ENCODE measurements at regions not wholly inside any gene's neighbourhood (a gene's known extent, or its start where the extent isn't known, plus 50 kb on each side); places are given as distances from the start of the nearest gene placed in this dataset.

- Histone ChIP-seq H3K79me2 (ENCODE audit: insufficient read depth, low read length) (no peaks in the 10 kb centered on the region), H3K27ac (ENCODE audit: extremely low read length, insufficient read depth, low read length) (no peak overlapping the region), H3K27me3 (ENCODE audit: control insufficient read depth in 1 of 2, insufficient read depth in 2 of 2, low read length in 2 of 2) (no peaks in the 10 kb centered on the region), H4K20me1 (ENCODE audit: insufficient read depth, low read length) (no peaks in the 10 kb centered on the region), H3K9me3 (ENCODE audit: low read length) (no peaks in the 10 kb centered on the region), H3K4me1 (ENCODE audit: insufficient read depth, low read length) (no peaks in the 10 kb centered on the region), H3K9ac (ENCODE audit: insufficient read depth, low read depth, low read length) (no peak overlapping the region), H2AFZ (ENCODE audit: low read length) (no peak overlapping the region), H3K4me2 (ENCODE audit: low read depth, low read length) (no peak overlapping the region), H3K4me3 (replicated peaks in 1 of 3; ENCODE audit: insufficient read depth in 1 of 3, low read depth in 2 of 3, low read length in 3 of 3) (no peak overlapping the region), H3K36me3 (replicated peaks in 1 of 2; ENCODE audit: control insufficient read depth in 1 of 2, insufficient read depth in 2 of 2, low read length in 2 of 2) (no peaks in the 10 kb centered on the region)
- FAIRE-seq, result no peak
- TF ChIP-seq TCF7L2 (IDR thresholded peaks at IDR 0.05; ENCODE audit: low read depth, low read length), result no peak
- peak; percentile 67 for TF ChIP-seq MAFF (IDR thresholded peaks at IDR 0.05; ENCODE audit: low read depth, low read length)
- peak; percentile 46 to 73; a peak in 3 of 4 replicates for TF ChIP-seq MAFK (conservative IDR thresholded peaks at IDR 0.05 in 1 of 2, IDR thresholded peaks at IDR 0.05 in 1 of 2; ENCODE audit: low read length in 2 of 2)
- ATAC-seq, result no peak
- WGBS (ENCODE audit: low lambda C conversion rate), result 0% methylated on average over 2 of the region's 2 CpGs
- no peak for DNase-seq (ENCODE audit: low spot score)
- intact Hi-C loops (cut with micrococcal nuclease; ENCODE audit: unreplicated experiment), result no loop called here
- POLR2A ChIA-PET, result no interaction called here
- CTCF ChIA-PET (ENCODE audit: low intra/inter-chr PET ratio, low total read pairs), result no interaction called here
- in situ Hi-C loops (cut with HindIII; ENCODE audit: extremely low pct_ligation_motif_present, low pct_unique_long_range_greater_than_20kb), result no loop called here
- no TSS peak for BruUV-seq (replicated peaks)
Observed at GRCh38 chr1:199087144-199087543, 448.3 kb downstream of the PTPRC start.

GRCh38 chr1:199089393-199090122, 450.7 kb downstream of the PTPRC start:
- Histone ChIP-seq H2AFZ (ENCODE audit: low read length) (no peak overlapping the region), H3K4me1 (ENCODE audit: insufficient read depth, low read length) (no peaks in the 10 kb centered on the region), H3K9ac (ENCODE audit: insufficient read depth, low read depth, low read length) (no peak overlapping the region), H3K4me2 (ENCODE audit: low read depth, low read length) (no peak overlapping the region), H3K27ac (ENCODE audit: extremely low read length, insufficient read depth, low read length) (no peak overlapping the region), H3K9me3 (ENCODE audit: low read length) (no peaks in the 10 kb centered on the region), H3K27me3 (ENCODE audit: control insufficient read depth in 1 of 2, insufficient read depth in 2 of 2, low read length in 2 of 2) (no peaks in the 10 kb centered on the region), H3K79me2 (ENCODE audit: insufficient read depth, low read length) (no peaks in the 10 kb centered on the region), H4K20me1 (ENCODE audit: insufficient read depth, low read length) (no peaks in the 10 kb centered on the region), H3K36me3 (replicated peaks in 1 of 2; ENCODE audit: control insufficient read depth in 1 of 2, insufficient read depth in 2 of 2, low read length in 2 of 2) (no peaks in the 10 kb centered on the region), H3K4me3 (replicated peaks in 1 of 3; ENCODE audit: insufficient read depth in 1 of 3, low read depth in 2 of 3, low read length in 3 of 3) (no peak overlapping the region)
- WGBS (ENCODE audit: low lambda C conversion rate), result 14% methylated on average over 3 of the region's 3 CpGs
- DNase-seq (ENCODE audit: low spot score) (no peak), FAIRE-seq (no peak), ATAC-seq (no peak)
- CTCF ChIA-PET (ENCODE audit: low intra/inter-chr PET ratio, low total read pairs), result no interaction called here
- intact Hi-C loops (cut with micrococcal nuclease; ENCODE audit: unreplicated experiment), result no loop called here
- POLR2A ChIA-PET, result no interaction called here
- in situ Hi-C loops (cut with HindIII; ENCODE audit: extremely low pct_ligation_motif_present, low pct_unique_long_range_greater_than_20kb), result no loop called here
- BruUV-seq (replicated peaks), result no TSS peak
- no peak for TF ChIP-seq MIER3 (CRISPR knock-in tag; IDR thresholded peaks at IDR 0.05; ENCODE audit: borderline replicate concordance)
- TF ChIP-seq REL (CRISPR knock-in tag; conservative IDR thresholded peaks at IDR 0.05), result no peak
- TF ChIP-seq SMARCE1 (IDR thresholded peaks at IDR 0.05; ENCODE audit: borderline replicate concordance), result no peak
- no peak for TF ChIP-seq ETV5 (CRISPR knock-in tag; IDR thresholded peaks at IDR 0.05; ENCODE audit: borderline replicate concordance)
- TF ChIP-seq ZBTB8A (CRISPR knock-in tag; IDR thresholded peaks at IDR 0.05; ENCODE audit: borderline replicate concordance, low read depth), result no peak
- TF ChIP-seq E2F5 (CRISPR knock-in tag; conservative IDR thresholded peaks at IDR 0.05), result no peak
- TF ChIP-seq, protein P1, sequence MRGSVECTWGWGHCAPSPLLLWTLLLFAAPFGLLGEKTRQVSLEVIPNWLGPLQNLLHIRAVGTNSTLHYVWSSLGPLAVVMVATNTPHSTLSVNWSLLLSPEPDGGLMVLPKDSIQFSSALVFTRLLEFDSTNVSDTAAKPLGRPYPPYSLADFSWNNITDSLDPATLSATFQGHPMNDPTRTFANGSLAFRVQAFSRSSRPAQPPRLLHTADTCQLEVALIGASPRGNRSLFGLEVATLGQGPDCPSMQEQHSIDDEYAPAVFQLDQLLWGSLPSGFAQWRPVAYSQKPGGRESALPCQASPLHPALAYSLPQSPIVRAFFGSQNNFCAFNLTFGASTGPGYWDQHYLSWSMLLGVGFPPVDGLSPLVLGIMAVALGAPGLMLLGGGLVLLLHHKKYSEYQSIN (CRISPR knock-in tag; IDR thresholded peaks at IDR 0.05; ENCODE audit: borderline replicate concordance), result no peak
- TF ChIP-seq, protein P2, sequence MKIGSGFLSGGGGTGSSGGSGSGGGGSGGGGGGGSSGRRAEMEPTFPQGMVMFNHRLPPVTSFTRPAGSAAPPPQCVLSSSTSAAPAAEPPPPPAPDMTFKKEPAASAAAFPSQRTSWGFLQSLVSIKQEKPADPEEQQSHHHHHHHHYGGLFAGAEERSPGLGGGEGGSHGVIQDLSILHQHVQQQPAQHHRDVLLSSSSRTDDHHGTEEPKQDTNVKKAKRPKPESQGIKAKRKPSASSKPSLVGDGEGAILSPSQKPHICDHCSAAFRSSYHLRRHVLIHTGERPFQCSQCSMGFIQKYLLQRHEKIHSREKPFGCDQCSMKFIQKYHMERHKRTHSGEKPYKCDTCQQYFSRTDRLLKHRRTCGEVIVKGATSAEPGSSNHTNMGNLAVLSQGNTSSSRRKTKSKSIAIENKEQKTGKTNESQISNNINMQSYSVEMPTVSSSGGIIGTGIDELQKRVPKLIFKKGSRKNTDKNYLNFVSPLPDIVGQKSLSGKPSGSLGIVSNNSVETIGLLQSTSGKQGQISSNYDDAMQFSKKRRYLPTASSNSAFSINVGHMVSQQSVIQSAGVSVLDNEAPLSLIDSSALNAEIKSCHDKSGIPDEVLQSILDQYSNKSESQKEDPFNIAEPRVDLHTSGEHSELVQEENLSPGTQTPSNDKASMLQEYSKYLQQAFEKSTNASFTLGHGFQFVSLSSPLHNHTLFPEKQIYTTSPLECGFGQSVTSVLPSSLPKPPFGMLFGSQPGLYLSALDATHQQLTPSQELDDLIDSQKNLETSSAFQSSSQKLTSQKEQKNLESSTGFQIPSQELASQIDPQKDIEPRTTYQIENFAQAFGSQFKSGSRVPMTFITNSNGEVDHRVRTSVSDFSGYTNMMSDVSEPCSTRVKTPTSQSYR (CRISPR knock-in tag; IDR thresholded peaks at IDR 0.05; ENCODE audit: borderline replicate concordance), result no peak
- TF ChIP-seq, protein P3, sequence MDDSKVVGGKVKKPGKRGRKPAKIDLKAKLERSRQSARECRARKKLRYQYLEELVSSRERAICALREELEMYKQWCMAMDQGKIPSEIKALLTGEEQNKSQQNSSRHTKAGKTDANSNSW (CRISPR knock-in tag; IDR thresholded peaks at IDR 0.05; ENCODE audit: borderline replicate concordance), result no peak
- no peak for TF ChIP-seq SP1 (IDR thresholded peaks at IDR 0.05)
- no peak for TF ChIP-seq SP1 (CRISPR knock-in tag; IDR thresholded peaks at IDR 0.05)
